ENCODE measurements at regions not wholly inside any gene's neighbourhood (a gene's known extent, or its start where the extent isn't known, plus 50 kb on each side); places are given as distances from the start of the nearest gene placed in this dataset.

DNA sequence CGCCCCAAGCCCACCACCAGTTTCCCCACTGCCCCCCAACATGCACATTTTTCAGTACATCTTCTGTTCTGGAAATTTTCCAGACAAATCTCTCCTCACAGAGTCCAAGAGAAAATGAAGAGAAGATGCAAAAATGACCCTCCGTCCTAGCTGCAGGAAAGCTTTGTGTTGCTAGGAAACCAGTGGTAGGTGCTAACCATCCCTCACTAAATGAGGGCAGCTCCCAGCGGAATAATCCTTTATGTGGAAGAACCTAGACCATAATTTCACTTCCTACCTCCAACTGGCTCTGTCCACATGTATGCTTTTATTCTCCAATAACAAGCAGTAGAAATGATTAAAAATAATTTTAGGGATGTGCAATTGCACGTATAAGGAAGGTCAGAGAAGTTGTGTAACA is 311.9 kb upstream of the EPHA4 start:
- DNase-seq: no peak
- in situ Hi-C loops (cut with MboI; ENCODE audit: low pct_unique_long_range_greater_than_20kb, low sequenced_read_pairs): no loop called here

DNA sequence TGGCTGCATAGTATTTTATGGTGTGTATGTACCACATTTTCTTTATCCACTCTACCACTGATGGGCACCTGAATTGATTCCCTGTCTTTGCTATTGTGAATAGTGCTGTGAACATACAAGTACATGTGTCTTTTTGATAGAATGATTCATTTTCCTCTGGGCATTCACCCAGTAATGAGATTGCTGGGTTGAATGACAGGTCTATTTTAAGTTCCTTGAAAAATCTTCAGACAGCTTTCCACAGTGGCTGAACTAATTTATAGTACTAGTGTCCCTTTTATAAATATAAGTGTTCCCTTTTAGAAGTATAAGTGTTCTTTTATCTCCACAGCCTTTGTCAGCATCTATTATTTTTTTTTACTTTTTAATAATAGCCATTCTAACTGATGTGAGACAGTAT is 303.9 kb upstream of the EPHA4 start:
- in situ Hi-C loops (cut with MboI; ENCODE audit: low pct_unique_long_range_greater_than_20kb, low sequenced_read_pairs): no loop called here
- no peak for DNase-seq

DNA sequence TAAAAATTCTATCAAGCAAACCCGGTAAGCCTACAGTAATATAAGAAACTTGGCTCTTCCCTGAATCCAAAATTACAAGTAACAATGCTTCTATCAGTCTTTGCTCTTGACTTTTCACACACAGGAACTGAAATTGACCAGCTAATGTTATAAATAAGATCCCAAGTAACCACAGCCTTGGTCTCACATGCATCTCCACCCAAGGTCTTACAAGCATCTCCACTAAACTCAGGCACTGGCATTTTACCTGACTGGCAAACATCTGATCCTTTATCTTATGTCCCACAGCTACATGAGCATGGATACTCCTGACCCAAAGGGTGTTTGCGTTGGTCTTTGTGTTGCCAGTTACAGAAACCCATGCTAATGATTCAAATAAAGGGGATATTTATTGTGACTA is 302.3 kb upstream of the EPHA4 start:
- DNase-seq: no peak
- in situ Hi-C loops (cut with MboI; ENCODE audit: low pct_unique_long_range_greater_than_20kb, low sequenced_read_pairs): no loop called here

DNA sequence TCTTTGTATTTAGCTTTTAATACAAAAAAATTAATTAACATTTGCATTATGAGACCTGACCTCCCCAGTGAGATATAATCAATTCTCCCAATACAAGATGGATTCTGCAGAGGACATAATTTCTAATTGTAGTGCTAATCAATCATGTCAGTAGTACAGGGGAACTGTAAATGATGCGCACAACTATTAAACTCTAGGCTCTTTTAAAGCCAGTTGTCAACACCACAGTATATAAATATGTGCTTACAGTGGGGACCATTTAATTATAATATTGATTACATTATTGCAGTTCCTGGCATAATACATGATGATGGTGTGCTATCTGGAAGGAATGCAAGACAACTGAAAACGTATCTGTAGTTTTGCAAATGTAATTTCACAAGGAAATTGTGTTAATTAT is 285.6 kb upstream of the EPHA4 start:
- no peak for DNase-seq
- in situ Hi-C loops (cut with MboI; ENCODE audit: low pct_unique_long_range_greater_than_20kb, low sequenced_read_pairs): no loop called here

DNA sequence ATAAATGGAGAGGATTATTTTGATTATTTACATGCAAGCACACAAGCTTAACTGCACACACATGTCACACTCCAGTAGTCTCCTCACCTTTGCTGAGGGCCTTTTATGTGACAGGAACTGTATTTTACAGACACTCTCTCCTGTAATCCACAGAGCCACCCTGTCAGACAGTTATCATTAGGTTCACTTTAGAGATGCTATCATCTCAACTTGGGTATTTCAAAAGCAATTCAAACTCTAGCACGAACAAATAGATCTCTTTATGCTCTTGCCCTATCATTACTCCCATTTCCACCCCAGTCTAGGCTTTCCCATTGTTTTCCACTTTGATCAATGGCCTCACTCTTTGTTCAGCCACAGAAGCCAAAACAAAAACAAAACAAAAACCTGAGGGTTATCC is 281.2 kb upstream of the EPHA4 start:
- in situ Hi-C loops (cut with MboI; ENCODE audit: low pct_unique_long_range_greater_than_20kb, low sequenced_read_pairs): no loop called here
- DNase-seq: no peak

DNA sequence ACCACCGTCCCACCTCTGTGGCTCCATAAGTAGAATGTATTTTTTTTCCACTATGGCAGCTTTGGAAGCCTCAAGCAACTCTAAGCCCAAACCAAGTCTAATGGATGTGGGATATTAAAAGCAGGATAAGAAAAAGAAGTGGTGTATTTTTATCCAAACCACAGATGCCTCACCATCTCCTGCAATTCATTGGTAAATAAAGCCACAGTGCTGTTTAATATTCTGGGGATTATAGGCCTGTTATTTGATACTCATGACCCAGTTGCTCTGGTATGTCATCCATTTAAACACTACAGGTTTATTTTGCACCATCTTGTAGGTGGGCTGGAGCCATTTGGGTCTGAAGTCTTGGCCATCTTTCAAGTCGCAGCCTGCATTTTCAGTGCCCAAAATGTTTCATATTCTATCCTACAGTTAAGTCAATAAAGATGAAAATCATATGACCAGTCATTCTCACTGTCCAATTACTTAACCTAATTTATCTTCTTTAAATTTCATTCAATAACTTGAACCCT is 279.5 kb upstream of the EPHA4 start:
- in situ Hi-C loops (cut with MboI; ENCODE audit: low pct_unique_long_range_greater_than_20kb, low sequenced_read_pairs): no loop called here
- DNase-seq: no peak

DNA sequence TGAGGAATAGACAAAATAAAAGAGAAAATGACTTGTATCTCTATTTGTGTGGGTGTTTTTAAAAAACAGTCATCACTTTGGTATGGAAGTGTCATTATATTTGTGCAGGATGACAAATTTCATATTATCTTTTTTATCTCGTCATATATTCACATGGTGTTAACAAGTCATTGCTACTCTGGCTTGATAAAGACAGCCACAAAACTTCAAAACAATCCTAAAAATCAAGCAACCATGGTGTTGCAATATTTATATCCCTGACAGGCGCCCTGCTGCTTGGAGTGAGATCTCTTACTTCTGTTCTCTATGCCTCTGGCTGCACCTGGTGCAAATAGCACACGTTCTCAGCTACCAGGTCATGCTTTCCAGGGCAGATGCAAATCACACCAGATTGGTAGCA is 278.0 kb upstream of the EPHA4 start:
- no peak for DNase-seq
- in situ Hi-C loops (cut with MboI; ENCODE audit: low pct_unique_long_range_greater_than_20kb, low sequenced_read_pairs): no loop called here

DNA sequence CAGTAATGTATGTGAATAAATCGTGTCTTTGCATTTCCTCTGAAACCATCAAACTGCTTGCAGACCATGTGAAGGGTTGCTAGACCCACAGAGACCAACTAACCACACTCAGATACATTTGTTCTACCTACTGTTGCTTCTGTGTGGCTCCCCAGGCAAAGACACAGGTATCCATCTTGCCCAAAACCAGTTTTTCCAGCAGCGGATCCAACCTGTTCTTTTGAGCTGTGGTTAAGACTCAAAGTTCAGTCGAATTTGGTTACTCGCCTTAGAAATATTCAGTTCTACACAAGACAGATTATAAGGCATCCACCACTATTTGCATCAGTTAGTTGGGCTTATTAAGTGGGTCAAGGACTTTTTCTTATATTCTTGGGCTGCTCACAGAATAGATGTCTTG is 276.2 kb upstream of the EPHA4 start:
- in situ Hi-C loops (cut with MboI; ENCODE audit: low pct_unique_long_range_greater_than_20kb, low sequenced_read_pairs): no loop called here
- DNase-seq: no peak

DNA sequence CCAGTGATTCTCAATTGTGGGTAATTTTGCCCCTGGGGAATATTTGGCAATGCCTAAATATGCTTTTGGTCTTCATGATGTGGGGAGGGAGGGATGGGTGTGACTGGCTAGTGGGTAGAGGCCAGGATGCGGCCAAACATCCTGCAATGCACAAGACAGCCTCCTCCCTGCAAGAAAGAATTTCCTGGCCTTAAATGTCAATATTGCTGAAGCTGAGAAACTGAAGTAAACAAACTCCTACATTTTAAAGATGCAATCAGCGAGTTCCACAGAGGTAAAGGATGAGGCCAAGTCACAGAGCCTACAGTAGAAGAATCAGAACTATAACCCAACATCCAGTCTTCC is 272.9 kb upstream of the EPHA4 start:
- in situ Hi-C loops (cut with MboI; ENCODE audit: low pct_unique_long_range_greater_than_20kb, low sequenced_read_pairs): no loop called here
- no peak for DNase-seq

DNA sequence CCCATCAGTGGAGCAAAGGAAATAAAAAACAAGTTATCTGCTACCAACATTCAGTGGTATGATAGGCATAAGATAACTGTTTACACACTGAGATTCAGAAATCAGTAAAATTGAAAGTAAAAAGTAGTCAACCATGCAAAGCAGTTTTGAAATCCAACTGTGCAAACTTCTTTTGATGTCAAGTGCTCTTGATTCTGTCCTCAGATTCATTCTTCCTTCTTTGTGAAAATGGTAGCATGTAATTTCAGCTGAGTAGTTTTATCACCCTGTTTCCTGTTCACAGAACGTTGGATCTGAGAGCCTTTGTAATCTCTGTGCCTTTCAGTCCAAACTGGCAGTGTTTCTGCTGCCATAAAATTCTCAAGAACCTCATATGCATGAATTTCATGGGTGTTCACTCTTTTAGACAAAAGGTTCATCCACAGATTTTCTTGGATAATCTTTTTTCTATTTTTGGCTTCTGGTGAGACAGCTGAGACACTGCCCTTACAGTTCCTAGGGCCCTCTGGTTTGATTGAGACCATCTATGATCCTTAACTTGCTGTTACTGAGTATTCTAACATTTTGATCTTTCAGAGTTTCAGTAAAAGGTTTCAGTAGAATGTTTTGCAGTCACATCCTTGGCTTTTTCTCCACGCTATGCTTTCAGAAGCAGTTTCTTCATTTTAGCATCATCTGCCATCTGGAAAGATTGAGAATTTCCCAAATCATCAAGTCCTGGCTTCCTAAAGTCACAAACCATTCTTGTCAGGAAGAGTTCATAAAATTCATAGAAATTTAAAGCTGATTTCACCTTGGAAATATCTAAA is 272.3 kb upstream of the EPHA4 start:
- in situ Hi-C loops (cut with MboI; ENCODE audit: low pct_unique_long_range_greater_than_20kb, low sequenced_read_pairs): no loop called here
- no peak for DNase-seq

DNA sequence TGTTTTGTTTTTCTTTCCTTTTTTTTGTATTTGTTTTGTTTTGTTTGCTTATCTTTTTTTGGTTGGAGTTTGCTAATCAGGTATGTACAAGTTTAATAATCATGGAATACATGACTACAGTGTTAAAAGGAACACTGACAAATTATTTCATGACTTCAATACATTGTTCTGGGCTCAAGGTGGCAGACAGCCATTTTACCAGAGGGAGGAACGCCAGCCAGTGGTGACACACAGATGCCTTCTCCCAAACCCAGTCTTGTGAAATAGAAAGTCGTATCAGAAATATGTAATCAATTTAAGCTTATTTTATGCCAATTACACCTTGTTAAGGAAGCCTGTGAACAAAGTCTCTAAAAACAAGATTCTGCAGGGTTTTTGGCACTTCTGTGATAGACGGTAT is 264.0 kb upstream of the EPHA4 start:
- DNase-seq: no peak

DNA sequence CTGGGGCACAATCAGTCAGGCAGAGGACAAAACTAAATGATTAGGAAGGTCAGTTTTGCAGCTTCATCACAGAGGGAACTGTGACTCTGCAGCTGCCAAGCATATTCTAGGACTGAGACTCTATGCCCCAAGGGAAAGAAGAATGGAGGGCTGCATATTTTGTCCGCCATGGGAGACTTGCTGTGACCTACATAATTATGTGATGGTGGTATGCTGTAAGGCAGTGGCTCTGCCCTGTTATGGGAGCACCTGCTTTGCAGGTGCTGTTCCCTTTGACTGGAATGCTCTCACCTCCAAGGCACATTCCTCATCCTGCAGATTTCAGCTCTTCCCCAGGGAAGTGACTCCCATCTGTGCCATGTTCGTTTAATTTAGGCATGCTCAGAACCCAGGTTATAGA is 261.9 kb upstream of the EPHA4 start:
- DNase-seq: no peak
- in situ Hi-C loops (cut with MboI; ENCODE audit: low pct_unique_long_range_greater_than_20kb, low sequenced_read_pairs): no loop called here

More for the DNA sequence above, 264.0 kb upstream of the EPHA4 start:
- in situ Hi-C loops (cut with MboI; ENCODE audit: low pct_unique_long_range_greater_than_20kb, low sequenced_read_pairs): no loop called here

DNA sequence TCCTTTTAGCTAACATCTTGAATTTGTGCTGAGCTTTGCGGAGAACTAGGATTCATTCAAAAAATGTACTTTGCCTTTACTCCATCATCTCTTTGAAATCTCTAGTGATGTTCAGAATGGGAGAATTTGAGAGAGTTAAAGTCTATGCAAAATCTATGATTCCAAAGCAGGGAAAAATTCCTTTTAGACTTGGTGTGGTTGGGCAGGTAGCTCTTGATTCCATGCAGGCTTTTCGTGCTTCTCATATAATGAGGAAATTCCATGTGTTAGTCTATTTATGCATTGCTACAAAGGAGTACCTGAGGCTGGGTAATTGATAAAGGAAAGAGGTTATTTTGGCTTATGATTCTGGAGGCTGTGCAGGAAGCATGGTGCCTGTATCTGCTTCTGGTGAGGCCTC is 258.9 kb upstream of the EPHA4 start:
- in situ Hi-C loops (cut with MboI; ENCODE audit: low pct_unique_long_range_greater_than_20kb, low sequenced_read_pairs): no loop called here
- DNase-seq: no peak

DNA sequence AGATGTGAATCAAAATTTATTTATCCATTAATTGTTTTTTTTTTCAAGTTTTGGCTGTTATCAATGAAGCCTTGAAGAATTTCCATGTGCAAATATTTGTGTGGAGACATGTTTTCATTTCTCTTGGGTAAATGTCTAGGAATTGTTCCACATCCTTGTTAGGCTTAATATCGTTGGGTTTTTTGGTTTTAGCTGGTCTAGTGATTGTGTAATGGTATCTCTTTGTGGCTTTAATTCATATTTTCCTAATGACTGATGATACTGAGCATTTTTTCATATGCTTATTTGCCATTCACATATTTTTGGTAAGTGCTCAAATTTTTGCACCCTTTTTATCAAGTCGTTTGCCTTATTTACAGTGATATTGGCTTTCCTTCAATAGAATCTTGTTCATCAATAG is 250.3 kb upstream of the EPHA4 start:
- in situ Hi-C loops (cut with MboI; ENCODE audit: low pct_unique_long_range_greater_than_20kb, low sequenced_read_pairs): no loop called here
- DNase-seq: no peak

DNA sequence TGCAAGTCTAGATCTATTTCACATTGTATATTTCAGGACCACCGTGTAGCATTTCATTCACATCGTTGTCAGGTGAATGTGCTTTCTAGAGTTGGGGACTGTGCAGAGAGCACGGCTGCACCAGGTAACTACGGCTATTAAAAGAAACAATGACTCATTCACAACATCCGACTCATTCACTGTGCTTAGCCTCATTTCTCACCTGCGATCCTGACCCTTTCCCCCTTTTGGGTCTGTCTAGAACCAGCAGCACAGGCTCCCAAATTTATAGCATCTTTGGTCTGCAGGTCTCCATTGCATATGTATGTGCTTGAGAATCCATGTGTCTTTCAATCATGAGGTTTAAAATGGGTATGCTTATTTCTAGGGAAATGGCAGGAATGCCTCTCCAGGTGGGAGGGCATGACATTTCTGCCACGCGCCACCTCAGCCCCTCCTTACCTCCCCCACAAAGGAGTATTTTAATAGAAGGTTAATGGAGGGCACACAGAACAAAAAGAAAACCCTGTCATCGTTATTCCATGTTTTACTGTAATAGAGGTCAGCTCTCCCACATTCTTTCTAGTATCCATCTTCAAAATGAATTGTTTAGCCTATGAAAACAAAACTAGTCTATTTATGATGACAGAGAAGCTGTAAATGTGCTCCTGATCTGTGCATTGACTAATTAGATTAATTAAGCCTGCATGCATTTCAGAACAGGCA is 246.7 kb upstream of the EPHA4 start:
- in situ Hi-C loops (cut with MboI; ENCODE audit: low pct_unique_long_range_greater_than_20kb, low sequenced_read_pairs): no loop called here
- no peak for DNase-seq

DNA sequence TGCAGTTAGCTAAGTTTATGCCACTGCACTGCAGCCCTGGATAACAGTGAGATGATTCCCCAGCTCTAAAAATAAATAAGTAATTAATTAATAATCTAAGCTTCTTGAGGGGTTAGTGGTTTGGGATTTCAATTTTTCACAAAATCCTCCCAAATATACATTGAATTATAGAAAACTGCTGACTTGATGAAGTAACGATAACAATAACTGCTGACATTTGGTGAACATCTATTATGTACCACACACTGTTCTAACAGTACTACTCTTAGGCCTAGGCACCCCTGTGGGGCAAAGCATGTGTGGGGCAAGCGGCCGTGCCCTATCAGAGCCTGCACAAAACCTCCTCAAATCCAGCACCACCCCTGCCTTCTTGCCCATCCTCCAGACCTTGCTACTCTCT is 245.8 kb upstream of the EPHA4 start:
- no peak for DNase-seq
- in situ Hi-C loops (cut with MboI; ENCODE audit: low pct_unique_long_range_greater_than_20kb, low sequenced_read_pairs): no loop called here

DNA sequence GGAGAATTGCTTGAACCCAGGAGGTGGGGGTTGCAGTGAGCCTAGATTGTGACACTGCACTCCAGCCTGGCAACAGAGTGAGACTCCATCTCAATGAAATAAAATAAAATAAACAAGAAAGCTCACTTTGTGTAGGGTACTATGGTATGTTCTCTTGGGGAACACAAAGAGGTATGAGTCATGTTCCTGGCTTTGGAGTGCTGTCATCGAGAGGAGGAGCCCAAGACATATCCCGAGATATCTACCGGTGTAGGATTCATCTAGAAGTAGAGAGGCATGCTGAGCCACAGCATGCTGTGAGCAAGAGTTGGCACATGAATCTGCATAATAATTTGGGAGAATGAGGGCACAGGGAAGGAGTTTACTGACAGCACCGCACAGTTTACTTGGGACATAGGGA is 244.9 kb upstream of the EPHA4 start:
- in situ Hi-C loops (cut with MboI; ENCODE audit: low pct_unique_long_range_greater_than_20kb, low sequenced_read_pairs): no loop called here
- DNase-seq: no peak

DNA sequence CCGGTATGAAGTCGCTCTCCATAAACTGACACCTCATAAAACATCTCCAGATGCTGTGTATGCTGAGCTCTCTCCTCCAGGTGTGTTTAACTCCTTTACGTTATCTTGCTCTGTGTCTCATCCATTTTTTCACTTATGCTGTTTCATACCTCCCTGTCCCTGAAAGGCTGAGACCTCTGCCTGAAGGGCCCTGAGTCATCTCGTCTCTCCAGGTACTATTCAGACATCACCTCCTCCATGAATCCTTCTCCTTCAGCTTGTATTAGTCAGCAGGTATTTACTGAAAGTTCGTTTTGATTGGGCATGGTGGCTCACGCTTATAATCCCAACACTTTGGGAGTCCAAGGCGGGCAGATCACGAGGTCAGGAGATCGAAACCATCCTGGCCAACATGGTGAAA is 244.5 kb upstream of the EPHA4 start:
- in situ Hi-C loops (cut with MboI; ENCODE audit: low pct_unique_long_range_greater_than_20kb, low sequenced_read_pairs): no loop called here
- DNase-seq: no peak

DNA sequence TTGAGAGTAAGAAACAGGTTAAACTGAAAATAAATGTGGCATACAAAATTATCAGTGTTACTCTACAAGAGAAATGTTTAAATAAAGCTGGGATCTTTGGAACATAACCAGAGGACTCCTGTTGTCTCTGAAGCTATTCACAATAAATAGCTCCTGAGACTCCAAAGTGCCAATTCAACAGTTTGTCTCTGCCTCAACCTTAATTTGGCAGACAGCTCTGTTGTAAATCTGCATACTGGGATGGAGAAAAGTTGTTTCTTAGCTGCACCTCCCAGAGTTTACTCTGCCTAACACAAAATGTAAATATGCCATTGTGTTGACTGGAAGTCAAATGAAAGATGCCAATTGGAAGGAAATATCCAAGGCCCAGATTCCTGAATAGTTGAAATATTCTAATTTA is 238.5 kb upstream of the EPHA4 start:
- DNase-seq: no peak
- in situ Hi-C loops (cut with MboI; ENCODE audit: low pct_unique_long_range_greater_than_20kb, low sequenced_read_pairs): no loop called here

DNA sequence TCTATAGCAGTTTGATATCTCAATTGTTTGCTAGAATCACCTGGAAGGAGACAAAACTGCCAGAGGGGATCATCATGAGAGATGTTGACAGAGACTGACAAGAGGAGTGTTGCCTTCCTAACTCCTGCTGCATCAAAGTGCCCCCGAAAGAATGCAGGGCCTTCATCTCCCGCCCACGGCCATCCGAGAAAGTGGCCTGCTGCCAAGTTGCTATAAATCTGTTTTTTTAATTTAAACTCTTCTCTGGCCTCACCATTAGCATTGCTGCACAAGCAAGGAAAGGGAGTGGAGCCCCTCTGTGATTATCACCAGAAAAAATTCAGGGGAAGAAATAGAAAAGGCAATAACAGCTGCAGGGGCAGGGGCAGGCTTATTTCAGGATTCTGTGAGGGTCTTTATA is 238.1 kb upstream of the EPHA4 start:
- no peak for DNase-seq
- in situ Hi-C loops (cut with MboI; ENCODE audit: low pct_unique_long_range_greater_than_20kb, low sequenced_read_pairs): no loop called here

DNA sequence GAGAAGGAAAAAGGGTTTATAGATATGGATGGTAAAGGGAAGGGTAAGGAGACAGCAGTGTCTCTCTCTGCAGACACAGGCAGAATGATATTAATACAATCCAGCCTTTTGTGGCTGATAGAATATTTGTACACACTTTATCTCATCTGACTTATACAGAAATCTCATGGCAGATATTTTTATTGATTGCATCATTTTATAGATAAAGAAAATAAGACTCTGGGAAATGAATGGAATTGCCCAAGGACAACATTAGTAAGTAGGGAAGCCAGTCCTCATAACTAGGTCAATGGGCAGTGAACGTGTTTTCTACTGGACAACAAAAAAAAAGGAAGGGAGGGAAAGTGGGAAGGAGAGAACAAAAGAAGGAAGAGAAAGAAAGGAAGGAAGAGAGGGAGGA is 236.4 kb upstream of the EPHA4 start:
- in situ Hi-C loops (cut with MboI; ENCODE audit: low pct_unique_long_range_greater_than_20kb, low sequenced_read_pairs): no loop called here
- DNase-seq: no peak

Measured in KBM-7 (cell line).